Esophagus muscularis mucosa (tissue), 4 donors: ENCODE measurements at regions not wholly inside any gene's neighbourhood (a gene's known extent, or its start where the extent isn't known, plus 50 kb on each side); places are given as distances from the start of the nearest gene placed in this dataset.

Experiments
- DNase-seq: peaks from one replicate; pipeline ENCODE4 v3.0.0-alpha.2; 2017; ENCODE audit errors: extremely low spot score
- H3K27ac ChIP-seq, 4 donors: fragments of 200-600 bp; sonication (generic); replicated peaks in 1 of 4; 1 replicate in 3 of 4; 2 replicates in 1 of 4; pipeline ENCODE4 v1.5.1; 2016 to 2019; ENCODE audit warnings: mild to moderate bottlenecking in 1 of 4
- H3K27me3 ChIP-seq, 4 donors: fragments of 200-600 bp; sonication (generic); one replicate each; pipeline versions ENCODE4 v1.5.1 to v1.6.0; 2016 to 2019
- H3K36me3 ChIP-seq, 4 donors: fragments of 200-600 bp; sonication (generic); one replicate each; pipeline ENCODE4 v1.5.1; 2016 to 2019
- H3K4me1 ChIP-seq, 4 donors: fragments of 200-600 bp; sonication (generic); one replicate each; pipeline ENCODE4 v1.5.1; 2016 to 2019
- H3K4me3 ChIP-seq, 4 donors: fragments of 200-600 bp; sonication (generic); 1 replicate in 2 of 4; 2 replicates in 2 of 4; pipeline ENCODE4 v1.5.1; 2016 to 2019; ENCODE audit warnings: mild to moderate bottlenecking in 4 of 4, moderate library complexity in 1 of 4
- H3K9me3 ChIP-seq, 4 donors: fragments of 200-600 bp; sonication (generic); 1 replicate in 3 of 4; 2 replicates in 1 of 4; pipeline ENCODE4 v1.5.1; 2016 to 2019
- EP300 ChIP-seq: sonication (generic); formaldehyde crosslinking; IDR thresholded peaks from one replicate; pipeline ENCODE4 v1.6.1; 2017; ENCODE audit warnings: antibody characterized with exemption
- POLR2A ChIP-seq: fragments of 450-650 bp; IDR thresholded peaks from one replicate; pipeline ENCODE4 v1.6.1; 2017; ENCODE audit warnings: antibody characterized with exemption, moderate library complexity, mild to moderate bottlenecking, low read depth
- POLR2AphosphoS5 ChIP-seq, 2 donors: sonication (generic); formaldehyde crosslinking; IDR thresholded peaks; one replicate each; pipeline ENCODE4 v1.6.1; 2017; ENCODE audit warnings: antibody characterized with exemption in 2 of 2
- WGBS: methylation state at CpG from one replicate; pipeline ENCODE4 v1.1.5; 2018; 5-methylcytosine and 5-hydroxymethylcytosine counted together
- intact Hi-C: fragments of 100-400 bp; cut with DNase I; formaldehyde crosslinking; loops from one replicate; pipeline ENCODE4 v1.15.1; 2023
- TF ChIP-seq, protein P1 (sequence below), 3 experiments: fragments of 200-600 bp in 2 of 3; fragments of 450-650 bp in 1 of 3; sonication (generic) in 2 of 3; IDR thresholded peaks; one replicate each; pipeline ENCODE4 v1.5.1; 2017 to 2019; ENCODE audit warnings: antibody characterized with exemption in 3 of 3, mild to moderate bottlenecking in 2 of 3, moderate library complexity in 1 of 3

DNA sequence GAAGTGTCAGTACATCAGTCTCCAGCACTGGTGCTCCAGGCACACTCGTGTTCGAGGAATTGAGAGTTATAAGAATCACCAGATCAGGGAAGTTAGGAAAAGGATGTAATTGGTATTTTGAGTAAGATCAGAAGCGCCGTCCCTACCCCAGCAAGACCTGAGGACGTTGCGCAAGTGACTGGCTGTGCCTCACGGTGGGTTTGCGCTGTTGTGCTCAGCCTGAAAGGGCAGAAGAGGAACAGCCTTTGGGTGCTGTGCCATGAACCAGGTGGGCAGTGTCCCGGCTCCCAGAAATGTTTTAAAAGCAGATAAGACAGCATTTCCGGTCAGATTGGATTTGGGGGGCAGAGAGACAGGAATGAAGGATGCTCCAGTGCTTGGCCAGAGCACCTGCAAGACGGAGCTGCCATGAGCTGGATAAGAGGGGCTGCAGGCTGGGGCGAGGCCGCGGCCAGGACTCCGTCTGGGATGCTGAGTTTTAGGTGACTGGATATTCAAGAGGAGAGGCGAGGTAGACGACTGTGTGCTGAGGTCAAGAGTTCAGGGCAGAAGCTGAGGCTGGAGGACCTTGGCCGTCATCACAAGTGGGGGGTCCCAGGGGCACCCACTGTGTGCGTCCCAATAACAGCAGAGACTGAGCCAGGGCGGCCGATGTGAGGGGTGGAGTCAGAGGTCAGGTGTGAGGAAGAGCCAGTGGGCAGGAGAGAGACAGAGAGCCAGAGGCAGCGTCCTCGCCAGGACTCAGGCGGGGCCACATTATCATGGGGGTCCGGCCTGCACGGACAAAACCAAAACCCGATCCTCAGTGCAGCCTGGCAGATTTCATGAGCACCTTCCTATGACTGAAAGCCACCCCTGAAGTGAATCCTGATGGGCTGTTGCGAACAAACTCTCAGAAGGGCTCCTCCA is 77.7 kb upstream of the ALKAL2 start:
- no peak overlapping the region for H3K4me3 ChIP-seq
- peaks cover 0 to 12% (median 0%) of the 10 kb centered on the region in 4 donors for H3K9me3 ChIP-seq
- no peak overlapping the region for H3K27ac ChIP-seq
- 89% methylated on average over 28 of the region's 28 CpGs for WGBS
- no peaks in the 10 kb centered on the region for H3K36me3 ChIP-seq
- no peak for DNase-seq
- H3K27me3 ChIP-seq = peaks cover 0 to 4% (median 0%) of the 10 kb centered on the region in 4 donors
- TF ChIP-seq POLR2A = no peak
- TF ChIP-seq, protein P1, sequence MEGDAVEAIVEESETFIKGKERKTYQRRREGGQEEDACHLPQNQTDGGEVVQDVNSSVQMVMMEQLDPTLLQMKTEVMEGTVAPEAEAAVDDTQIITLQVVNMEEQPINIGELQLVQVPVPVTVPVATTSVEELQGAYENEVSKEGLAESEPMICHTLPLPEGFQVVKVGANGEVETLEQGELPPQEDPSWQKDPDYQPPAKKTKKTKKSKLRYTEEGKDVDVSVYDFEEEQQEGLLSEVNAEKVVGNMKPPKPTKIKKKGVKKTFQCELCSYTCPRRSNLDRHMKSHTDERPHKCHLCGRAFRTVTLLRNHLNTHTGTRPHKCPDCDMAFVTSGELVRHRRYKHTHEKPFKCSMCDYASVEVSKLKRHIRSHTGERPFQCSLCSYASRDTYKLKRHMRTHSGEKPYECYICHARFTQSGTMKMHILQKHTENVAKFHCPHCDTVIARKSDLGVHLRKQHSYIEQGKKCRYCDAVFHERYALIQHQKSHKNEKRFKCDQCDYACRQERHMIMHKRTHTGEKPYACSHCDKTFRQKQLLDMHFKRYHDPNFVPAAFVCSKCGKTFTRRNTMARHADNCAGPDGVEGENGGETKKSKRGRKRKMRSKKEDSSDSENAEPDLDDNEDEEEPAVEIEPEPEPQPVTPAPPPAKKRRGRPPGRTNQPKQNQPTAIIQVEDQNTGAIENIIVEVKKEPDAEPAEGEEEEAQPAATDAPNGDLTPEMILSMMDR (IDR thresholded peaks at IDR 0.05) = no peak
- TF ChIP-seq POLR2AphosphoS5 (IDR thresholded peaks at IDR 0.05) = no peak
- no peak for TF ChIP-seq EP300
- H3K4me1 ChIP-seq = no peaks in the 10 kb centered on the region
- intact Hi-C loops = no loop called here

DNA sequence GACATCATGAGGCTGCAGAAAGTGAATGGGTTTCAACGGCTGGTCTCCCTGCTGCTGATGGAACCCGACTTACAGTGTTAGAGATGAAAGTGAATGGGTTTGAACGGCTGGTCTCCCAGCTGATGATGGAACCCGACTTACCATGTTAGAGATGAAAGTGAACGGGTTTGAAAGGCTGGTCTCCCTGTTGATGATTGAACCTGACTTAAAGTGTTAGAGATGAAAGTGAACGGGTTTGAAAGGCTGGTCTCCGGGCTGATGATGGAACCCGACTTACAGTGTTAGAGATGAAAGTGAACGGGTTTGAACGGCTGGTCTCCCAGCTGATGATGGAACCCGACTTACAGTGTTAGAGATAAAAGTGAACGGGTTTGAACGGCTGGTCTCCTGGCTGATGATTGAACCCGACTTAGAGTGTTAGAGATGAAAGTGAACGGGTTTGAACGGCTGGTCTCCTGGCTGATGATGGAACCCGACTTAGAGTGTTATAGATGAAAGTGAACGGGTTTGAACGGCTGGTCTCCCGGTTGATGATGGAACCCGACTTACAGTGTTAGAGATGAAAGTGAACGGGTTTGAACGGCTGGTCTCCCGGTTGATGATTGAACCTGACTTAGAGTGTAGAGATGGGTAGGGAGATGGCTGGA is 76.1 kb upstream of the ALKAL2 start:
- 87% methylated on average over 24 of the region's 24 CpGs for WGBS
- intact Hi-C loops = no loop called here
- Histone ChIP-seq H3K9me3 (peaks cover 0 to 12% (median 0%) of the 10 kb centered on the region in 4 donors), H3K4me3 (no peak overlapping the region), H3K27me3 (peaks cover 0 to 10% (median 0%) of the 10 kb centered on the region in 4 donors), H3K27ac (no peak overlapping the region), H3K36me3 (no peaks in the 10 kb centered on the region), H3K4me1 (no peaks in the 10 kb centered on the region)
- TF ChIP-seq, protein P1 (IDR thresholded peaks at IDR 0.05) = no peak
- no peak for TF ChIP-seq POLR2A
- no peak for TF ChIP-seq POLR2AphosphoS5 (IDR thresholded peaks at IDR 0.05)
- no peak for TF ChIP-seq EP300
- no peak for DNase-seq

DNA sequence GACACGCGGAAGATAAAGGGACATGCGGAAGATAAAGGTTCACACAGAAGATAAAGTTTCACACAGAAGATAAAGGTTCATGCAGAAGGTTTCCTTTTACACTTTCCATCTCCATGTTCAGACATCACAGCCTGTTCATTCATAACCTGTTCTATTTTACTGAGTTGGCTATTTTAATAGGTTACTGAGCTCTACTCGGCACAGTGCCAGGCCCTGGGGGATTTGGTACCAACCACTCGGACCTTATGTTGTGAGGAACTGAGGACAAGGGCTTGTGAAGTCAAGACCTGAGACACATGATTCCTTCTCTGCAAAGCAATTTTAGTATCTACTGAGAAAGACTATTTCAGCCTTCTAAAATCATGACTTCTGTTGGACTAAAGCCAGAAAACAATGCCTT is 75.0 kb upstream of the ALKAL2 start:
- Histone ChIP-seq H3K36me3 (no peaks in the 10 kb centered on the region), H3K4me1 (no peaks in the 10 kb centered on the region), H3K9me3 (peaks cover 0 to 12% (median 0%) of the 10 kb centered on the region in 4 donors), H3K27me3 (peaks cover 0 to 15% (median 0%) of the 10 kb centered on the region in 4 donors), H3K27ac (no peak overlapping the region), H3K4me3 (no peak overlapping the region)
- 65% methylated on average over 5 of the region's 5 CpGs for WGBS
- DNase-seq = no peak
- intact Hi-C loops = no loop called here
- TF ChIP-seq POLR2A = no peak

DNA sequence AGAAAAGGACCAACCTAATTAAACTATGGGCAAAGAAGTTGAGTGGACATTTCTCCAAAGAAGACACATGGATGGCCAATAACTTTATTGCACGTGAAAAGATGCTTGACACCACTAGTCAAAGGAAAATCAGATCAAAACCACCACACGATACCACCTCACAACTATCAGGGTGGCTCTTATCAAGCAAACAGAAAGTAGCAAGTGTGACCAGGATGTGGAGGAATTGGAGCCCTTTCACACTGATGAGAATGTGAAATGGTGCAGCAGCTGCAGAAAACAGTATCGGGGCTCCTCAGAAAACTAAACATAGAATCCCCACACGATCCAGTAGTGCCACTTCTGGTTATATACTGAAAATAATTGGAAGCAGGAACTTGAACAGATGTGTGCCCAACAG is 72.2 kb upstream of the ALKAL2 start:
- H3K4me1 ChIP-seq = no peaks in the 10 kb centered on the region
- no peak for DNase-seq
- 83% methylated on average over 4 of the region's 4 CpGs for WGBS
- H3K27me3 ChIP-seq = peaks cover 0 to 34% (median 0%) of the 10 kb centered on the region in 4 donors
- H3K9me3 ChIP-seq = peaks cover 0 to 12% (median 0%) of the 10 kb centered on the region in 4 donors
- H3K36me3 ChIP-seq = no peaks in the 10 kb centered on the region
- intact Hi-C loops = no loop called here
- no peak overlapping the region for H3K4me3 ChIP-seq
- H3K27ac ChIP-seq = no peak overlapping the region
- no peak for TF ChIP-seq EP300

DNA sequence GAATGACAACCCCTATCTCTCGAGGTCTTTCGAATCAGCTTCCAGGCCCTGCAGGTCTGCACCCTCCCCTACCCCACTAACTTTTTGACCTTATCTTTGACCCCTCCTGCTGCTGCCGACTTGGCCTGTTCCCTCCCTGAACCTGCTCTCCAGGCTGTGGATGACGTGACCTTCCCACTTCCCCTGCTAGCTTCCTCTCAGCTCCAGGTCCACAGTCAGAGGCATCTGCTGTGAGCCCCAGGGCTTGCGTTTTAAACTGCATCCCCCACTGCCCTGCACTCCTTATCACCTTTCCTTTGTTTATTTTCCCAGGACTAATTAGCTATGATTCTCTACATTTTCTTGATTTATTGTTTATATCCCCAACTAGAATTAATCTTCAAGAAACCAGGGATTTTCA is 71.2 kb upstream of the ALKAL2 start:
- Histone ChIP-seq H3K4me3 (no peak overlapping the region), H3K9me3 (peaks cover 0 to 12% (median 0%) of the 10 kb centered on the region in 4 donors), H3K4me1 (no peaks in the 10 kb centered on the region), H3K27ac (no peak overlapping the region), H3K36me3 (no peaks in the 10 kb centered on the region), H3K27me3 (peaks cover 0 to 35% (median 0%) of the 10 kb centered on the region in 4 donors)
- no peak for TF ChIP-seq POLR2A
- TF ChIP-seq EP300 = no peak
- TF ChIP-seq, protein P1 (IDR thresholded peaks at IDR 0.05) = no peak
- no peak for TF ChIP-seq POLR2AphosphoS5 (IDR thresholded peaks at IDR 0.05)
- intact Hi-C loops = no loop called here
- no peak for DNase-seq
- WGBS = 48% methylated on average over 5 of the region's 5 CpGs
